WTC11 (cell line): ENCODE measurements at regions not wholly inside any gene's neighbourhood (a gene's known extent, or its start where the extent isn't known, plus 50 kb on each side); places are given as distances from the start of the nearest gene placed in this dataset.

Source experiments
- ATAC-seq: fragments of 200-7000 bp; cut with Tn5 transposase; 2 replicates; pipeline ENCODE4 v1.10.0; 2021; ENCODE audit warnings: mild to moderate bottlenecking, moderate library complexity
- CTCF ChIA-PET: fragments of 300-600 bp; sonication (Branson Sonifier 250); formaldehyde crosslinking; loops from one replicate; lab custom pipeline; 2021; ENCODE audit warnings: antibody characterized with exemption; lab: Charles Lee
- POLR2A ChIA-PET: fragments of 350-600 bp; sonication (Branson Sonifier 250); formaldehyde crosslinking; loops from one replicate; lab custom pipeline; 2021; ENCODE audit warnings: antibody characterized with exemption; lab: Charles Lee
- DNase-seq: peaks from one replicate; pipeline ENCODE4 v3.0.0; 2021; ENCODE audit warnings: low spot score
- H3K27ac Mint-ChIP-seq: 2 replicates; pipeline ENCODE4 v1.8.0; 2021; ENCODE audit warnings: mixed read lengths
- H3K27me3 Mint-ChIP-seq: 2 replicates; pipeline ENCODE4 v1.8.0; 2021; ENCODE audit warnings: low read depth, mild to moderate bottlenecking, moderate library complexity, mixed read lengths
- H3K36me3 Mint-ChIP-seq: 2 replicates; pipeline ENCODE4 v1.8.0; 2021; ENCODE audit warnings: mixed read lengths
- H3K4me1 Mint-ChIP-seq: 2 replicates; pipeline ENCODE4 v1.8.0; 2022; ENCODE audit warnings: mixed read lengths
- H3K4me3 Mint-ChIP-seq: 2 replicates; pipeline ENCODE4 v1.8.0; 2021; ENCODE audit warnings: mild to moderate bottlenecking, moderate library complexity, mixed read lengths
- H3K9me3 Mint-ChIP-seq: 2 replicates; pipeline ENCODE4 v1.8.0; 2021; ENCODE audit warnings: mixed read lengths
- ATF1 ChIP-seq: sonication (generic); formaldehyde crosslinking; IDR thresholded peaks from 2 replicates; pipeline ENCODE4 v1.8.1; 2023; ENCODE audit warnings: mild to moderate bottlenecking, moderate library complexity, missing genetic modification reagents
- CBFB ChIP-seq: sonication (generic); formaldehyde crosslinking; IDR thresholded peaks from 2 replicates; pipeline ENCODE4 v1.8.1; 2022; ENCODE audit warnings: mild to moderate bottlenecking, low read depth, missing genetic modification reagents
- CREM ChIP-seq: sonication (generic); formaldehyde crosslinking; IDR thresholded peaks from 2 replicates; pipeline ENCODE4 v1.8.1; 2022; ENCODE audit warnings: mild to moderate bottlenecking, missing genetic modification reagents, moderate library complexity
- ESRRA ChIP-seq: sonication (generic); formaldehyde crosslinking; IDR thresholded peaks from 2 replicates; pipeline ENCODE4 v1.8.1; 2022; ENCODE audit warnings: mild to moderate bottlenecking, missing genetic modification reagents, borderline replicate concordance
- FOXJ3 ChIP-seq: sonication (generic); formaldehyde crosslinking; IDR thresholded peaks from 2 replicates; pipeline ENCODE4 v1.9.0; 2021; ENCODE audit warnings: missing genetic modification reagents, mild to moderate bottlenecking, borderline replicate concordance
- FOXK1 ChIP-seq: sonication (generic); formaldehyde crosslinking; IDR thresholded peaks from 2 replicates; pipeline ENCODE4 v1.8.0; 2022; ENCODE audit warnings: mild to moderate bottlenecking, moderate library complexity, missing genetic modification reagents
- GTF2I ChIP-seq: fragments of 250-450 bp; sonication (Bioruptor Pico); conservative IDR thresholded peaks from 2 replicates; pipeline ENCODE4 v1.4.0; 2021; ENCODE audit warnings: mild to moderate bottlenecking
- IRF2 ChIP-seq: sonication (generic); formaldehyde crosslinking; IDR thresholded peaks from 2 replicates; pipeline ENCODE4 v1.8.0; 2022; ENCODE audit warnings: low read depth, missing genetic modification reagents, borderline replicate concordance
- JUN ChIP-seq: sonication (generic); formaldehyde crosslinking; IDR thresholded peaks from 2 replicates; pipeline ENCODE4 v1.8.0; 2023; ENCODE audit warnings: mild to moderate bottlenecking, missing genetic modification reagents
- NFE2L1 ChIP-seq: sonication (generic); formaldehyde crosslinking; IDR thresholded peaks from 2 replicates; pipeline ENCODE4 v1.8.1; 2023; ENCODE audit warnings: missing genetic modification reagents
- NFYB ChIP-seq: sonication (generic); formaldehyde crosslinking; conservative IDR thresholded peaks from 2 replicates; pipeline ENCODE4 v1.8.0; 2022; ENCODE audit warnings: low read depth, missing genetic modification reagents
- SMAD3 ChIP-seq: sonication (generic); formaldehyde crosslinking; IDR thresholded peaks from 2 replicates; pipeline ENCODE4 v1.8.0; 2022; ENCODE audit warnings: missing genetic modification reagents, mild to moderate bottlenecking, borderline replicate concordance
- SOX15 ChIP-seq: fragments of 250-450 bp; sonication (Bioruptor Pico); IDR thresholded peaks from 2 replicates; pipeline ENCODE4 v1.9.0; 2021; ENCODE audit warnings: mild to moderate bottlenecking
- TCF7 ChIP-seq: sonication (generic); formaldehyde crosslinking; IDR thresholded peaks from 2 replicates; pipeline ENCODE4 v1.8.0; 2022; ENCODE audit warnings: mild to moderate bottlenecking, low read depth, missing genetic modification reagents, moderate library complexity
- TEAD1 ChIP-seq: sonication (generic); formaldehyde crosslinking; IDR thresholded peaks from 2 replicates; pipeline ENCODE4 v1.8.0; 2022; ENCODE audit warnings: mild to moderate bottlenecking, missing genetic modification reagents
- TP53 ChIP-seq: sonication (generic); formaldehyde crosslinking; IDR thresholded peaks from 2 replicates; pipeline ENCODE4 v1.8.1; 2023; ENCODE audit warnings: mild to moderate bottlenecking, missing genetic modification reagents
- ZBTB21 ChIP-seq: sonication (generic); formaldehyde crosslinking; IDR thresholded peaks from 2 replicates; pipeline ENCODE4 v1.8.1; 2023; ENCODE audit warnings: mild to moderate bottlenecking, missing genetic modification reagents, borderline replicate concordance
- TF ChIP-seq, protein P1 (sequence below): sonication (generic); formaldehyde crosslinking; IDR thresholded peaks from 2 replicates; pipeline ENCODE4 v1.8.0; 2022; ENCODE audit warnings: mild to moderate bottlenecking, missing genetic modification reagents
- TF ChIP-seq, protein P2 (sequence below): sonication (generic); formaldehyde crosslinking; IDR thresholded peaks from 2 replicates; pipeline ENCODE4 v1.8.1; 2023; ENCODE audit warnings: mild to moderate bottlenecking, missing genetic modification reagents
- TF ChIP-seq, protein P3 (sequence below): sonication (generic); formaldehyde crosslinking; IDR thresholded peaks from 2 replicates; pipeline ENCODE4 v1.8.1; 2022; ENCODE audit warnings: mild to moderate bottlenecking, missing genetic modification reagents, moderate library complexity, borderline replicate concordance
- TF ChIP-seq, protein P4 (sequence below): fragments of 250-450 bp; sonication (Bioruptor Pico); conservative IDR thresholded peaks from 2 replicates; pipeline ENCODE4 v1.9.0; 2021; ENCODE audit warnings: mild to moderate bottlenecking
- TF ChIP-seq, protein P5 (sequence below): sonication (generic); formaldehyde crosslinking; IDR thresholded peaks from 2 replicates; pipeline ENCODE4 v1.8.0; 2023; ENCODE audit warnings: missing genetic modification reagents
- TF ChIP-seq, protein P6 (sequence below): sonication (generic); formaldehyde crosslinking; conservative IDR thresholded peaks from 2 replicates; pipeline ENCODE4 v1.8.1; 2022; ENCODE audit warnings: mild to moderate bottlenecking, missing genetic modification reagents
- TF ChIP-seq, protein P7 (sequence below): sonication (generic); formaldehyde crosslinking; IDR thresholded peaks from 2 replicates; pipeline ENCODE4 v1.8.1; 2023; ENCODE audit warnings: mild to moderate bottlenecking, missing genetic modification reagents

DNA sequence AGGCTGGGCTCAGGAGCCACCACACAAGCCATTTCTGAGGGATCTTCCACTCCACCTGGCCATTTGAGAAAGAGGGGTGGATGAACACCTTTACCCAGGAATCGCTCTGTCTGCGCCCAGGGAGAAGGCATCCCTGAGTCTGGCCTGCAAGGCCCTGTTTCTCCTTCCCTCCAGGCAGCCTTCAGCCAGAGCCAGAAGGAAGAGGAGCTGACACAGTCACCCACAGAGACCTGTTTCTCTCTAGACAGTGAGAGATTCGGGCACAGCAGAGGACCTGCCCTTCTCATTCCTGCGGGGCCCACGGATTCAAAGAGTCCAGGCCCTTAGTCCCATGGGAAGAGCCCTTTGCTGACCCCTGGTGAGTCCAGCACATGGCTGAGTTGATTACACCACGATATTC, 127.5 kb upstream of the TNS3 start:
- TF ChIP-seq TCF7 (CRISPR knock-in tag) (no peak), IRF2 (CRISPR knock-in tag) (no peak), GTF2I (CRISPR knock-in tag) (no peak), SMAD3 (CRISPR knock-in tag) (no peak), ESRRA (CRISPR knock-in tag) (no peak), FOXK1 (no peak), NFE2L1 (CRISPR knock-in tag) (no peak), ZBTB21 (CRISPR knock-in tag) (no peak), FOXJ3 (CRISPR knock-in tag) (no peak), SOX15 (CRISPR knock-in tag) (no peak), ATF1 (CRISPR knock-in tag) (no peak), JUN (CRISPR knock-in tag) (no peak), TEAD1 (CRISPR knock-in tag) (no peak), CBFB (CRISPR knock-in tag) (no peak)
- TF ChIP-seq, protein P1, sequence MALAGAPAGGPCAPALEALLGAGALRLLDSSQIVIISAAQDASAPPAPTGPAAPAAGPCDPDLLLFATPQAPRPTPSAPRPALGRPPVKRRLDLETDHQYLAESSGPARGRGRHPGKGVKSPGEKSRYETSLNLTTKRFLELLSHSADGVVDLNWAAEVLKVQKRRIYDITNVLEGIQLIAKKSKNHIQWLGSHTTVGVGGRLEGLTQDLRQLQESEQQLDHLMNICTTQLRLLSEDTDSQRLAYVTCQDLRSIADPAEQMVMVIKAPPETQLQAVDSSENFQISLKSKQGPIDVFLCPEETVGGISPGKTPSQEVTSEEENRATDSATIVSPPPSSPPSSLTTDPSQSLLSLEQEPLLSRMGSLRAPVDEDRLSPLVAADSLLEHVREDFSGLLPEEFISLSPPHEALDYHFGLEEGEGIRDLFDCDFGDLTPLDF (CRISPR knock-in tag): no peak
- TF ChIP-seq, protein P2, sequence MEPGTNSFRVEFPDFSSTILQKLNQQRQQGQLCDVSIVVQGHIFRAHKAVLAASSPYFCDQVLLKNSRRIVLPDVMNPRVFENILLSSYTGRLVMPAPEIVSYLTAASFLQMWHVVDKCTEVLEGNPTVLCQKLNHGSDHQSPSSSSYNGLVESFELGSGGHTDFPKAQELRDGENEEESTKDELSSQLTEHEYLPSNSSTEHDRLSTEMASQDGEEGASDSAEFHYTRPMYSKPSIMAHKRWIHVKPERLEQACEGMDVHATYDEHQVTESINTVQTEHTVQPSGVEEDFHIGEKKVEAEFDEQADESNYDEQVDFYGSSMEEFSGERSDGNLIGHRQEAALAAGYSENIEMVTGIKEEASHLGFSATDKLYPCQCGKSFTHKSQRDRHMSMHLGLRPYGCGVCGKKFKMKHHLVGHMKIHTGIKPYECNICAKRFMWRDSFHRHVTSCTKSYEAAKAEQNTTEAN (CRISPR knock-in tag): no peak
- TF ChIP-seq, protein P3, sequence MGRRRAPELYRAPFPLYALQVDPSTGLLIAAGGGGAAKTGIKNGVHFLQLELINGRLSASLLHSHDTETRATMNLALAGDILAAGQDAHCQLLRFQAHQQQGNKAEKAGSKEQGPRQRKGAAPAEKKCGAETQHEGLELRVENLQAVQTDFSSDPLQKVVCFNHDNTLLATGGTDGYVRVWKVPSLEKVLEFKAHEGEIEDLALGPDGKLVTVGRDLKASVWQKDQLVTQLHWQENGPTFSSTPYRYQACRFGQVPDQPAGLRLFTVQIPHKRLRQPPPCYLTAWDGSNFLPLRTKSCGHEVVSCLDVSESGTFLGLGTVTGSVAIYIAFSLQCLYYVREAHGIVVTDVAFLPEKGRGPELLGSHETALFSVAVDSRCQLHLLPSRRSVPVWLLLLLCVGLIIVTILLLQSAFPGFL (CRISPR knock-in tag): no peak
- TF ChIP-seq, protein P4, sequence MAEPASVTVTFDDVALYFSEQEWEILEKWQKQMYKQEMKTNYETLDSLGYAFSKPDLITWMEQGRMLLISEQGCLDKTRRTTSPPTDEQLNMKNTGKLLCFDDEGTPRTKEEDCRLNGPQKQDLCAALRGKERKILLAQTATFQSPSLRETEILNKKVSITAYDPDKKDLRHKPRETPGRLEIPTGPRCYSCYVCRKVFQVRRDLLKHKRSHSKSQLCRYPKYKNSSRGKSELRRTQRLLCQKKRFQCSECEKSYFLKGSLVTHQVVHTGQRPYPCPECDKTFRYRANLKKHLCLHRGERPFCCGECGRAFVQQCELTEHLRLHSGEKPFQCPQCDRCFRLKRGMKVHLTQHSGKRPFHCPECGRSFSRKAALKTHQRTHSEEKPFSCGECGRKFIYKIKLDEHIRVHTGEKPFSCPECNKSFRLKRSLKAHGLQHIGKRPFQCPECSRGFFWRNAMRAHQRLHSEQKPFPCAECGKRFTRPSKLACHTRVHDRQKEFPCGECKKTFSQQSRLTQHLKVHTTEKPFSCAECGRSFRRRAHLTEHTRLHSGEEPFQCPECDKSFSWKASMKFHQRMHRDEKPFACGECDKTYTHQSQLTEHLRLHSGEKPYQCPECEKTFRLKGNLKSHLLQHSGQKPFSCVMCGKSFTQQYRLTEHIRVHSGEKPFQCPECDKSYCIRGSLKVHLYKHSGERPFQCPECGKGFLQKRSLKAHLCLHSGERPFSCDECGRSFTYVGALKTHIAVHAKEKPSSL (CRISPR knock-in tag): no peak
- no peaks in the 10 kb centered on the region for H3K36me3 Mint-ChIP-seq
- POLR2A ChIA-PET: no interaction called here
- no peaks in the 10 kb centered on the region for H3K9me3 Mint-ChIP-seq
- DNase-seq: no peak
- no peak overlapping the region for H3K27ac Mint-ChIP-seq
- no peak overlapping the region for H3K4me3 Mint-ChIP-seq
- no peaks in the 10 kb centered on the region for H3K27me3 Mint-ChIP-seq
- ATAC-seq: no peak
- H3K4me1 Mint-ChIP-seq: no peaks in the 10 kb centered on the region
- CTCF ChIA-PET: no interaction called here

DNA sequence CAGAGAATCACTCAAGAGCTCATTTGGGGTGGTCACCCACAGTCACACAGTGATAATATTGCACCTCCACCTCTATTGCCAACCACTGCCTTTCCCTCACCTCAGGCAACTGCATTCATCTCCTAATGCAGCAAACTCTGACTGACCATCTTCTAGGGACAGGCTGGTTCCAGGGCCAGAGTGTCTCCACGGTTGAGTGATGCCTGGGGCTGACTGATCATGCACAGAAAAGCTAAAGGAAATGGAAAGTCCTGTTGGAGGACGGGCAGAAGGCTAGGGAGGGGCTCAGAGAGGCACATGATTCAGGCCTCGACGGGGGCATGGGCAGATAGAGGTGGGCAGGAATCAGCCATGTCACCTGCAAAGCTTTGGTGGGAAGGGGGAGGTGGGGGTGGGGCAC, 127.1 kb upstream of the TNS3 start:
- CTCF ChIA-PET: no interaction called here
- H3K27me3 Mint-ChIP-seq: no peaks in the 10 kb centered on the region
- TF ChIP-seq CREM (CRISPR knock-in tag): no peak
- TF ChIP-seq, all 79 proteins: peak for 0
- no peaks in the 10 kb centered on the region for H3K4me1 Mint-ChIP-seq
- H3K36me3 Mint-ChIP-seq: no peaks in the 10 kb centered on the region
- POLR2A ChIA-PET: no interaction called here
- no peaks in the 10 kb centered on the region for H3K9me3 Mint-ChIP-seq
- DNase-seq (no peak), ATAC-seq (no peak)
- no peak overlapping the region for H3K27ac Mint-ChIP-seq
- H3K4me3 Mint-ChIP-seq: no peak overlapping the region

DNA sequence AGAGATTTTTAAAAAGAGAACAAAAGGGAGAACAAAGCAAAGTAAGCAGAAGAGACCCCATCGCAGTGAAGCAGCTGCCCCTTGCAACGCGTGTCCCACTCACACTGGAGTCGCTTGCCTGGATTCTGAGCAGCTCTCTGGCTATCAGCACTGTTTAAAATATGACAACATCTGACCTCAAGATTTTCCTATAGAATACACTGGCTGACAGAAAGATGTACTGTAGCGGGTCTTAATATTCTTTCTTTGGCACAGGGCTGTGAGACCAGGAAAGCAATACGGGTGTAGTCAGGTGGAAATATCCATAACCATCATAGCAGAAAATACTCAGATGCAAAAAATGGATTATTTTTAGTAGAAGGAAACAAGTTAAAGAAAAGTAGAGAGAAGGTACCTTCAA, 125.7 kb upstream of the TNS3 start:
- H3K36me3 Mint-ChIP-seq: no peaks in the 10 kb centered on the region
- no peak overlapping the region for H3K4me3 Mint-ChIP-seq
- H3K27ac Mint-ChIP-seq: no peak overlapping the region
- H3K9me3 Mint-ChIP-seq: no peaks in the 10 kb centered on the region
- CTCF ChIA-PET: no interaction called here
- DNase-seq (no peak), ATAC-seq (no peak)
- POLR2A ChIA-PET: no interaction called here
- H3K4me1 Mint-ChIP-seq: no peaks in the 10 kb centered on the region
- H3K27me3 Mint-ChIP-seq: no peaks in the 10 kb centered on the region
- TF ChIP-seq, protein P5, sequence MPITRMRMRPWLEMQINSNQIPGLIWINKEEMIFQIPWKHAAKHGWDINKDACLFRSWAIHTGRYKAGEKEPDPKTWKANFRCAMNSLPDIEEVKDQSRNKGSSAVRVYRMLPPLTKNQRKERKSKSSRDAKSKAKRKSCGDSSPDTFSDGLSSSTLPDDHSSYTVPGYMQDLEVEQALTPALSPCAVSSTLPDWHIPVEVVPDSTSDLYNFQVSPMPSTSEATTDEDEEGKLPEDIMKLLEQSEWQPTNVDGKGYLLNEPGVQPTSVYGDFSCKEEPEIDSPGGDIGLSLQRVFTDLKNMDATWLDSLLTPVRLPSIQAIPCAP (CRISPR knock-in tag): no peak
- TF ChIP-seq SOX15 (CRISPR knock-in tag) (no peak), CREM (CRISPR knock-in tag) (no peak), ZBTB21 (CRISPR knock-in tag) (no peak), TP53 (CRISPR knock-in tag) (no peak), NFYB (no peak)
- TF ChIP-seq, protein P6, sequence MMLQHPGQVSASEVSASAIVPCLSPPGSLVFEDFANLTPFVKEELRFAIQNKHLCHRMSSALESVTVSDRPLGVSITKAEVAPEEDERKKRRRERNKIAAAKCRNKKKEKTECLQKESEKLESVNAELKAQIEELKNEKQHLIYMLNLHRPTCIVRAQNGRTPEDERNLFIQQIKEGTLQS (CRISPR knock-in tag): no peak
- TF ChIP-seq, protein P1 (CRISPR knock-in tag): no peak
- TF ChIP-seq, protein P7, sequence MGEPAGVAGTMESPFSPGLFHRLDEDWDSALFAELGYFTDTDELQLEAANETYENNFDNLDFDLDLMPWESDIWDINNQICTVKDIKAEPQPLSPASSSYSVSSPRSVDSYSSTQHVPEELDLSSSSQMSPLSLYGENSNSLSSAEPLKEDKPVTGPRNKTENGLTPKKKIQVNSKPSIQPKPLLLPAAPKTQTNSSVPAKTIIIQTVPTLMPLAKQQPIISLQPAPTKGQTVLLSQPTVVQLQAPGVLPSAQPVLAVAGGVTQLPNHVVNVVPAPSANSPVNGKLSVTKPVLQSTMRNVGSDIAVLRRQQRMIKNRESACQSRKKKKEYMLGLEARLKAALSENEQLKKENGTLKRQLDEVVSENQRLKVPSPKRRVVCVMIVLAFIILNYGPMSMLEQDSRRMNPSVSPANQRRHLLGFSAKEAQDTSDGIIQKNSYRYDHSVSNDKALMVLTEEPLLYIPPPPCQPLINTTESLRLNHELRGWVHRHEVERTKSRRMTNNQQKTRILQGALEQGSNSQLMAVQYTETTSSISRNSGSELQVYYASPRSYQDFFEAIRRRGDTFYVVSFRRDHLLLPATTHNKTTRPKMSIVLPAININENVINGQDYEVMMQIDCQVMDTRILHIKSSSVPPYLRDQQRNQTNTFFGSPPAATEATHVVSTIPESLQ (CRISPR knock-in tag): no peak
